Kidney tubule cell (primary cell): ENCODE measurements at regions not wholly inside any gene's neighbourhood (a gene's known extent, or its start where the extent isn't known, plus 50 kb on each side); places are given as distances from the start of the nearest gene placed in this dataset.

Source experiments
- DNase-seq: peaks from one replicate; pipeline ENCODE4 v3.0.0-alpha.2; 2018; ENCODE audit warnings: low spot score

GRCh38 chrX:39832211-39832610 lies 265.5 kb downstream of the BCOR start:
- no peak for DNase-seq

DNA sequence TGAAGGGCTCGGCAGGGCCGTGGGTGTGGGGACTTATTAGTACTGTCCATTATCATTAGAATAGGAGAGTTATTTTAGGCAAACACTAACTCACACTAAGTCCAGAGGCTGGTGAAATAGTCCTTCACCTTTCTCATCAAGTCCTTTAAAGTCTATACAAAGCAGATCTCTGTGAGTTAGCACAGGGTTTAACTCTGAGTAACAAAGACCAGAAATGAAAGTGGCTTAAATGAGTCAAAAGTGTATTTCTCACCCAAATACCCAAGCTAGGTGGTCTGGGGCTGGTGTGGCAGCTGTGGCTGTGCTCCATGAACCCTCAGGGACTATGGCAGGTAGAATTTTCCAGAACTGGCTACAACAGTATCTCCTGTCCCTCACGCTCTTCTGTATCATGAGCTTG lies 263.2 kb downstream of the BCOR start:
- no peak for DNase-seq

GRCh38 chrX:39835241-39835640 lies 262.5 kb downstream of the BCOR start:
- no peak for DNase-seq

DNA sequence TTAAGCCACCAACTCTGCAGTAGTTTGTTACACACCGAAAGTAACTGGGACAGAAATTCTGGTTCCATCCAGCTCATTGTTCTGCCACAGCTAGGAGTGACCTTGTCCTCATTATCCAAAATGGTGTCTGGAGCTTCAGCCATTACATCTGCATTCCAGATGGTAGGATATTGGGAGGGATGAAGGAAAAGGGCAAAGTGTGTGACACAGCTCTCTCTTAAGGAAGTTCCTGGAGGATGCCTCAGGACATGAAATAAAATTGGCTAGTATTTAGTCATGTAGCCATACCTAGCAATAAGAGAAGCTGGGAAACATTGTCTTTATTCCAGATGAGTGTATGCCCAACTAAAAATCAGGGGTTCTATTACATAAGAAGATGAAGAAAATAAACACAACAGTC lies 262.0 kb downstream of the BCOR start:
- no peak for DNase-seq

DNA sequence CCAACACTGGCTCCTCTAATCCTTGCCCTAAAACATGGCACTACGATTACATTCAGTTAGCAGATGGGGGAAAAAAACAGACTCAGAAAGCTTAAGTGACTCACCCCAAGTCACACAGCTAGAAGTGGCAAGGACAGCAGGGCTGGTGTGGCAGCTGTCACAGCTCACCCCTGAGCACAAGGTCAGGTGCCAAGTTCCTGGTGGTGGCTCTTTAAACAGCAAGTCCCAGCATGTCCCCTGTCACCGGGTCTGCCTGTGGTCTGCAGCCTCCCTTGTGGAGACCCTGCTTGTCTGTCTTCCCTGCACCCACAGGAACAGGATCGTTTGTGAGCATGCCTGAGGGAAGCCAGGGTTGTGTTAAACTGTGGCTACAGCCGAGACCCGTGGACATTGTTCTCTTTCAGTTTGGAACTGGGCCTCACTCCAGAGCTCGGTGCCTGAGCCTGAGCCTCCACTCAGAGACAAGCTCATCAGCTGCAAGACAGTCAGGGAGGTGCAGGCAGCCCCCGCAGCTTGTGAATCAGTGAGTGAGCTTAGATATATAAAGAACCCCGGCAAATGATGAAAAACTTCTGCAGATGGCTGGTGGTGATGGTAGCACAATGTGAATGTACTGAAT lies 260.8 kb downstream of the BCOR start:
- DNase-seq: no peak

GRCh38 chrX:39837688-39838087 lies 260.1 kb downstream of the BCOR start:
- DNase-seq: no peak

DNA sequence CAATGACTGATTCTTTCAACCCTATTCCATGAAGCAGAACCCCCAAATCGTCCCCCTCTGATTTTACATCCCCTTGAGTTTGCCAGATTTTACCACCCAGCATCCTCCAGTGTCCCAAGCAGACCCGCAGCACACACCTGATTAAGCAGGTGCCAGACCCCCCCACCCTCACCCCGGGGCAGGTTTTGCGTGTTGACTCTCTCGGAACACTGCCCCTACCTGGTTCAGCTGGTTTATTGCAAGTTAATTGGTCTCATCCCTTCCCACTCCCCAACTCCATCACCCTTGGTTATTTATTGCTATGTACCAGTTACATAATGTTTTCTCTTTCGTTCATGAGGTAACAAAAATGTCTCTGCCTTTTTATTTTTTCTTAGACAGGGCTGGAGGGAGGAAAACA lies 258.4 kb downstream of the BCOR start:
- DNase-seq: no peak

GRCh38 chrX:39840133-39840532 lies 257.6 kb downstream of the BCOR start:
- no peak for DNase-seq

DNA sequence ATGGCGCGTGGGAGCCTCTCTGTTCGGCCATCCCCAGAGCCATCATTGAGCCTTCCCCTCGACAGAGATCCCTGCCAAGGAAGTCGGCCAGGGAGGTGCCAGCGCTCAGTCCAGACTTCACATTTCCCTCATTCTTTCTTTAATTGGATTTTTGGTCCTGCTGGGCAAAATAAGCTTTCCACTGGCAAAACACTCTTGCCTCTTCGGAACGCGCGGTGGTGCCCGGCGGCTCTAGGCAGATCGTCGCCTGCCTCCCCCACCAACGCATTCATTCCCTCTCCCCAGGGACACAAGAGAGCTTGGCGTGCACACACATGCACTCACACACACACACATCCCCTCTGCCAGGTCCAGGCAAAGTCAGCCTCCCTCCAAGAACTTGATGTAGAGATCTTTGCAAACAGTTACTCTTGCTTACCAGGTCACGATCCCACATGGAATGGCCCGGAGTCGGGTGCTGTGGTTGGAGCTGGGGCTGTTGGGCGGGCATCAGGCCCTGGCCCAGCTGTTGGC lies 257.1 kb downstream of the BCOR start:
- no peak for DNase-seq

DNA sequence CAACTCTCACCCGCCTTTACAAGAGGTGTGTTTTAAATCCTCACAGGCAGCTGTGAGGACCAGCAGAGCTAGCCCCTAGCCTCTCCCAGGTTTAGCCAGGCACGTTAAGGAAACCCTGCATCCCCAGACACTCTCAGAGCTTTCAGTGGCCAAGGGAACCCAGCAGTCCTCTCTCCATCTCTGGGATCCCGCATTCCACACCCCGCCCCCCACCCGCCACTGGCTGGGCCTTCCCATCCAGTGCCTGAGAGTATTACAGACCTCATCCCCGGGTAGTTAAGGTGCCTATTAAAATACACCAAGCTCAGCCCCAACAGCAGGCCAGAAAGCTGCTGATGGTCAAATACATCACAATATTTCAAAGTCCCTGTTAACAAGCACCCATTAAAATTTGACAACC lies 256.2 kb downstream of the BCOR start:
- no peak for DNase-seq

DNA sequence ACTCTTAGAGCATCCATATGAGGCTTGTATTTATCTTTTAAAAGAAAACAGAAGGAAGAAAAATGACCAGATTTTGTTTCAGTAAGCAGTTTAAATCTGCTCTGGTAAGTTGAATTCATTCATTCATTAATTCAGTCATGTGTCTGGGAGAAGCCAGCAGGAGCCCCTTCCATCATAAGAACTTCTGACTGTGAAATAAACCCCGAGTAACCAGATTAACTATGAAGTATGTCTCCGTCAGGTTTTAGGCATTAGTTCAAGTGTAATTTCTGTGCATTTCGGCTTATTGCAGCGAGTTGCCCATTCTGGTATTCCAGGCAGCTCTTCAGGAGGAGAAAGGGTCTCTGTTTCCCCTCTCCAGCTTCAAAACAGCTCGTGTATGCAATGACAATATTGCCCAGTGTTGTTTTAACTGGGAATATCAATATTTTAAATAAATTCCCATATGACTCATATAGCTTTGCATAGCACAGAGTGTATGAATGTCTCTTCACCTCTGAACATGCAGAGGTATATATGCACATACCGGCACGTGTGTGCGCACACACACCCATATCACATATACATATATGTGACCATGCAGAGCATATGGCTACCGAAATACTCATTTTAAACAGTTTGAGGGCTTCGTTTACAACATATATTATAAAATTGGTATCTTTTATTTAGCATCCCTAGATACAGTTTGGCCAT lies 255.3 kb downstream of the BCOR start:
- DNase-seq: no peak

DNA sequence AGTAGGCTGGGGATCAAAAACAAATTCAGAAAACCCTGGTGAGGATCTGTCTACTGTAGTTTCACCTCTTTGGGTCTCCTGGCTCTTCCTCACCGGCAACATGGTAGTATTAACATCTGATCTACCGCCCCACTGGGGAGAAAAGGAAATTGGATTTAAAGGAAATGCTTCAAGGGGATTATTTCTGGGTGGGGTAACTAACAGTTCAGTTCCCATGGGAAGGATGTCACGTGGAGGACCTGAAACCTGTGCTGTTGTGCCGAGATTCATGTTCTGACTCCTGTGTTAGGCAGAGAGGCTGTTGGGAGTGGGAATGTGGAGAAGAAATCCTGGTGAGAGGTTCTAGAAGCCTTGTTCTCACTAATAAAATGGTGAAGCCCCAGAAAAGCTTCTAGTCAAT lies 254.4 kb downstream of the BCOR start:
- no peak for DNase-seq

GRCh38 chrX:39845233-39845632 lies 252.5 kb downstream of the BCOR start:
- no peak for DNase-seq

GRCh38 chrX:39846460-39846859 lies 251.3 kb downstream of the BCOR start:
- DNase-seq: no peak

- no peak for DNase-seq
These were observed 249.5 kb downstream of the BCOR start for GRCh38 chrX:39848243-39848642.

- DNase-seq: no peak
These were observed 248.9 kb downstream of the BCOR start for GRCh38 chrX:39848900-39849299.

- no peak for DNase-seq
These were observed 247.5 kb downstream of the BCOR start for GRCh38 chrX:39850209-39850608.

DNA sequence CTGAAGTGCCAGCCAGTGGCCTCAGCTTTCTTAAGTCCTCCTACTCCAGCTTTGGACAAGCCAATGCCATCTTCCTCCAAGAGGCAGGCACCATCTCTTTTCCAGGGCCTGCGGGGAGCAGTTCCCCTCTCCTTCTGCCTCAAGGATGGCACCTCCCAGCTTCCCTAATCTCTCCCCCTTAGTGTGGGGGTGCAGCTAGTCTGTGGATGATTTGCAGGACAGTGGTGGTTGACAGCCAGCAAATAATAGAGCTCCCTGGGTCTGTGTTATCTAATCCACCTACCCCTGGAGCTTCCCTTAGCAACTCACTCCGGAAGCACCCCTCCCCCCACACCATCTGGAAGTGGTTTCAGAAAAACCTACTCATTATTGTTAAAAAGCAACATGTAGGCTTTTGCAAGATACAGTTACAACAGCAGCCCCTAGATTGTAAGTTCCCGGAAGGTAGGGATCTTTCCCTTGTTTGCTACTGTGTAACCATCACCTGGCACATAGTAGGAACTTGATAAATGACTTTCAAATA lies 247.1 kb downstream of the BCOR start:
- DNase-seq: no peak

DNA sequence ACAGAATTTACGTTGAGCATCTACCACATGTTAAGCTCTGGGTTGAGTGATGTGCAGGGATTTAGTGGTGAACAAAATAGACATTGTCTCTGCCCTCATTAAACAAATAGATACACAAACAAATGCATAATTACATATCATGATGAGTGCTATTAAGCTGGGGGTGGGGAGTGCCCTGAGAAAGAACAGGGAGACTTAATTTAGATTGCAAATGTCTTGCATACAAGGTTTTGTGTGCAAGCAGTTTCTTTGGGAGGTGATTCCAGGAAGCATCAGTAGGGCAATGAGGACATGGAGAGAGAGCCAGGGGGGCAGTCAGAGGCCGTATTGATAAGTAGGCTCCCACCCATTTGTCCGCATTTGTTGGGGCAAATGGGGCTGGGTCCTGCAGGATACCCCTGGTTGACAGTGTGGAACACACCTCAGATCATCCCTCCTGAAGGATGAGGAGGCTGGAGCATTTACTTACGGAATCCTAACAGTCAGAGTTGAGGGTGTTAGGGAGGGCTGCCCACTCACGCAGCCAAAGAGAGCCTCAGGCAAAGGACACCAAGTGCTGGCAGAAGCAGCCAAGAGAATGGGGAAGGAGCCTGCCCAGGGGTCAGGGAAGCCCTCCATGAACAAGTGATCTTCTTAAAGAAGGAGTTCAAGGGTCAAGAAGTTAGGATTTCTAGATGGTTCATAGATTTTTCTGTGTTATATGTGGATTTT lies 245.9 kb downstream of the BCOR start:
- DNase-seq: no peak

GRCh38 chrX:39852491-39852890 lies 245.3 kb downstream of the BCOR start:
- peak; percentile 66 for DNase-seq

GRCh38 chrX:39853417-39854030 lies 244.2 kb downstream of the BCOR start:
- no peak for DNase-seq
